HCT116 (cell line): ENCODE measurements at regions not wholly inside any gene's neighbourhood (a gene's known extent, or its start where the extent isn't known, plus 50 kb on each side); places are given as distances from the start of the nearest gene placed in this dataset.

Source experiments
- ATAC-seq: fragments of 200-7000 bp; cut with Tn5 transposase; 2 replicates; pipeline ENCODE4 v1.9.1; 2020; ENCODE audit warnings: mild to moderate bottlenecking, moderate library complexity
- BruUV-seq: library from RNA; stranded (reverse); fragments of 400-500 nt; replicated peaks from 2 replicates; lab custom pipeline; 2021; lab: Mats Ljungman, UMichigan
- CTCF ChIA-PET: fragments of 300-600 bp; sonication (Branson Sonifier 250); formaldehyde crosslinking; loops from one replicate; lab custom pipeline; 2021; ENCODE audit warnings: antibody characterized with exemption; lab: Charles Lee
- POLR2A ChIA-PET: fragments of 300-600, 350-600 bp; sonication (Branson Sonifier 250); formaldehyde crosslinking; loops from one replicate; lab custom pipeline; 2021; ENCODE audit warnings: antibody characterized with exemption; lab: Charles Lee
- RAD21 ChIA-PET, 2 experiments: fragments of 300-600 bp; sonication (Branson Sonifier 250); formaldehyde crosslinking; loops; one replicate each; lab custom pipeline; 2023; ENCODE audit warnings: low total read pairs in 2 of 2; ENCODE audit not compliant: uncharacterized antibody in 2 of 2, unreplicated experiment in 2 of 2, low non-redundant PET in 1 of 2; lab: Charles Lee
- DNase-seq: peaks from one replicate; pipeline ENCODE4 v3.0.0-alpha.2; 2010; ENCODE audit warnings: low read depth, low spot score
- H2AFZ ChIP-seq: fragments of 200-600 bp; shearing (Covaris generic), sonication (generic); 2 replicates; pipeline ENCODE4 v1.6.1; 2017; ENCODE audit warnings: low read depth, mixed run types, mixed read lengths, antibody characterized with exemption, low read length; ENCODE audit not compliant: poor library complexity, severe bottlenecking
- H3K27ac ChIP-seq: 2 replicates; pipeline ENCODE4 v1.5.1; 2012; ENCODE audit warnings: low read depth, low read length
- H3K27me3 ChIP-seq: fragments of 200-600 bp; sonication (generic); 2 replicates; pipeline ENCODE4 v1.6.1; 2016; ENCODE audit warnings: mixed run types, low read length, mixed read lengths; ENCODE audit not compliant: insufficient read depth
- H3K36me3 ChIP-seq, 2 experiments: fragments of 200-500 bp in 1 of 2; fragments of 200-600 bp in 1 of 2; sonication (Bioruptor generic) in 1 of 2; sonication (generic) in 1 of 2; 2 replicates each; pipeline versions ENCODE4 v1.5.1 to v1.6.1; 2014 to 2016; ENCODE audit warnings: low read length in 2 of 2, inconsistent platforms in 1 of 2, mixed read lengths in 1 of 2, mixed run types in 1 of 2; ENCODE audit not compliant: insufficient read depth in 2 of 2, control insufficient read depth in 1 of 2
- H3K4me1 ChIP-seq, 2 experiments: fragments of 200-600 bp in 1 of 2; sonication (generic) in 1 of 2; 2 replicates each; pipeline versions ENCODE4 v1.5.1 to v1.6.1; 2012 to 2017; ENCODE audit warnings: low read length in 2 of 2, inconsistent platforms in 1 of 2, mild to moderate bottlenecking in 1 of 2, mixed read lengths in 1 of 2, mixed run types in 1 of 2, moderate library complexity in 1 of 2; ENCODE audit not compliant: insufficient read depth in 2 of 2, control insufficient read depth in 1 of 2
- H3K4me2 ChIP-seq: fragments of 200-600 bp; sonication (generic); 2 replicates; pipeline ENCODE4 v1.6.1; 2017; ENCODE audit warnings: mixed run types, low read length, mixed read lengths
- H3K4me3 ChIP-seq, 2 experiments: fragments of 200-600 bp in 1 of 2; sonication (generic) in 1 of 2; replicated peaks in 1 of 2; 2 replicates each; pipeline ENCODE4 v1.5.1; 2011 to 2016; ENCODE audit warnings: low read length in 2 of 2, control low read depth in 1 of 2, low read depth in 1 of 2, mild to moderate bottlenecking in 1 of 2, mixed read lengths in 1 of 2, mixed run types in 1 of 2
- H3K79me2 ChIP-seq: fragments of 200-600 bp; sonication (generic); 2 replicates; pipeline ENCODE4 v1.6.1; 2017; ENCODE audit warnings: mild to moderate bottlenecking, mixed run types, low read length, moderate library complexity, mixed read lengths; ENCODE audit not compliant: insufficient read depth
- H3K9ac ChIP-seq: fragments of 200-600 bp; sonication (generic); 2 replicates; pipeline ENCODE4 v1.6.1; 2016; ENCODE audit warnings: low read length, mixed read lengths
- H3K9me2 ChIP-seq: fragments of 200-600 bp; sonication (generic), shearing (Covaris generic); 2 replicates; pipeline ENCODE4 v1.6.1; 2017; ENCODE audit warnings: mixed run types, mild to moderate bottlenecking, moderate library complexity; ENCODE audit not compliant: insufficient read depth
- H3K9me3 ChIP-seq, 2 experiments: fragments of 200-500 bp in 1 of 2; fragments of 200-600 bp in 1 of 2; sonication (Bioruptor generic) in 1 of 2; sonication (generic) in 1 of 2; 2 replicates each; pipeline ENCODE4 v1.6.1; 2014 to 2017; ENCODE audit warnings: low read length in 2 of 2, mixed read lengths in 2 of 2, inconsistent platforms in 1 of 2, low read depth in 1 of 2, mild to moderate bottlenecking in 1 of 2, mixed run types in 1 of 2, moderate library complexity in 1 of 2; ENCODE audit not compliant: control insufficient read depth in 1 of 2, insufficient read depth in 1 of 2
- H4K20me1 ChIP-seq: fragments of 200-600 bp; sonication (generic), shearing (Covaris generic); 2 replicates; pipeline ENCODE4 v1.6.1; 2017; ENCODE audit warnings: mixed run types, mild to moderate bottlenecking, moderate library complexity; ENCODE audit not compliant: insufficient read depth
- CBX3 ChIP-seq: IDR thresholded peaks from 2 replicates; pipeline ENCODE4 v1.6.1; 2012; ENCODE audit warnings: low read depth
- EGR1 ChIP-seq: IDR thresholded peaks from 2 replicates; pipeline ENCODE4 v1.6.1; 2012; ENCODE audit warnings: low read depth
- ELF1 ChIP-seq: IDR thresholded peaks from 2 replicates; pipeline ENCODE4 v1.6.1; 2012; ENCODE audit warnings: low read depth, borderline replicate concordance
- POLR2AphosphoS5 ChIP-seq: IDR thresholded peaks from 2 replicates; pipeline ENCODE4 v1.6.1; 2011; ENCODE audit warnings: mild to moderate bottlenecking, low read depth, low read length, moderate library complexity
- RAD21 ChIP-seq: IDR thresholded peaks from 2 replicates; pipeline ENCODE4 v1.6.1; 2012; ENCODE audit warnings: low read depth, mild to moderate bottlenecking
- SIN3A ChIP-seq: IDR thresholded peaks from 2 replicates; pipeline ENCODE4 v1.6.1; 2012; ENCODE audit warnings: low read depth
- TCF7L2 ChIP-seq: IDR thresholded peaks from 2 replicates; pipeline ENCODE4 v1.7.0; 2011; ENCODE audit warnings: borderline replicate concordance, inconsistent platforms; ENCODE audit not compliant: insufficient read depth, insufficient read length; ENCODE audit errors: extremely low read depth
- YY1 ChIP-seq: IDR thresholded peaks from 2 replicates; pipeline ENCODE4 v1.6.1; 2011; ENCODE audit warnings: low read length, low read depth, moderate library complexity, mild to moderate bottlenecking; ENCODE audit not compliant: insufficient replicate concordance; ENCODE audit errors: extremely low read depth
- ZBTB33 ChIP-seq: IDR thresholded peaks from 2 replicates; pipeline ENCODE4 v1.6.1; 2011; ENCODE audit warnings: mild to moderate bottlenecking, low read length, moderate library complexity; ENCODE audit not compliant: insufficient replicate concordance; ENCODE audit errors: extremely low read depth
- ZFX ChIP-seq: fragments of 450-650 bp; IDR thresholded peaks from 2 replicates; pipeline ENCODE4 v1.6.1; 2017
- intact Hi-C: fragments of 100-400 bp; cut with micrococcal nuclease; formaldehyde crosslinking; loops from 2 replicates; pipeline ENCODE4 v1.10.0; 2022

- ATAC-seq = no peak
- intact Hi-C loops = no loop called here
- no peak overlapping the region for H3K4me3 ChIP-seq
- no peaks in the 10 kb centered on the region for H3K79me2 ChIP-seq
- no peak overlapping the region for H3K9ac ChIP-seq
- H4K20me1 ChIP-seq = no peaks in the 10 kb centered on the region
- no peak for TF ChIP-seq SIN3A
- TF ChIP-seq ELF1 = no peak
- no peak for TF ChIP-seq ZBTB33
- no peak for TF ChIP-seq TCF7L2
- no peak for TF ChIP-seq EGR1
- no peak for TF ChIP-seq RAD21
- no peak for TF ChIP-seq ZFX
- no peak for TF ChIP-seq POLR2AphosphoS5
- TF ChIP-seq, all 23 proteins: peak for 0
- H3K27ac ChIP-seq = no peak overlapping the region
- POLR2A ChIA-PET = no interaction called here
- RAD21 ChIA-PET = no interaction called here
- no peak for DNase-seq
- H3K4me2 ChIP-seq = no peak overlapping the region
- no peaks in the 10 kb centered on the region for H3K4me1 ChIP-seq
- no peaks in the 10 kb centered on the region for H3K9me2 ChIP-seq
- CTCF ChIA-PET = no interaction called here
- no peaks in the 10 kb centered on the region for H3K36me3 ChIP-seq
- no TSS peak for BruUV-seq
- H2AFZ ChIP-seq = no peak overlapping the region
- no peaks in the 10 kb centered on the region for H3K27me3 ChIP-seq
- H3K9me3 ChIP-seq = no peaks in the 10 kb centered on the region
These were observed 305.6 kb upstream of the TGFBR2 start for GRCh38 chr3:30300809-30301208.

GRCh38 chr3:30302027-30302426 is 304.4 kb upstream of the TGFBR2 start:
- Histone ChIP-seq H3K27me3 (no peaks in the 10 kb centered on the region), H4K20me1 (no peaks in the 10 kb centered on the region), H3K36me3 (no peaks in the 10 kb centered on the region), H3K79me2 (no peaks in the 10 kb centered on the region), H3K9ac (no peak overlapping the region), H3K4me3 (no peak overlapping the region), H3K9me3 (no peaks in the 10 kb centered on the region), H3K4me1 (no peaks in the 10 kb centered on the region), H2AFZ (peak overlapping the region; percentile 47), H3K27ac (no peak overlapping the region), H3K4me2 (no peak overlapping the region), H3K9me2 (no peaks in the 10 kb centered on the region)
- ATAC-seq = no peak
- ChIA-PET RAD21 (no interaction called here), CTCF (no interaction called here), POLR2A (no interaction called here)
- intact Hi-C loops = no loop called here
- DNase-seq = no peak
- TF ChIP-seq CBX3 = no peak
- no peak for TF ChIP-seq YY1
- no peak for TF ChIP-seq POLR2AphosphoS5
- no peak for TF ChIP-seq SIN3A
- BruUV-seq = no TSS peak
